ENCODE measurements at regions not wholly inside any gene's neighbourhood (a gene's known extent, or its start where the extent isn't known, plus 50 kb on each side); places are given as distances from the start of the nearest gene placed in this dataset.
A peak's percentile ranks its signal among the peaks of the same experiment; 100 is the strongest.

DNA sequence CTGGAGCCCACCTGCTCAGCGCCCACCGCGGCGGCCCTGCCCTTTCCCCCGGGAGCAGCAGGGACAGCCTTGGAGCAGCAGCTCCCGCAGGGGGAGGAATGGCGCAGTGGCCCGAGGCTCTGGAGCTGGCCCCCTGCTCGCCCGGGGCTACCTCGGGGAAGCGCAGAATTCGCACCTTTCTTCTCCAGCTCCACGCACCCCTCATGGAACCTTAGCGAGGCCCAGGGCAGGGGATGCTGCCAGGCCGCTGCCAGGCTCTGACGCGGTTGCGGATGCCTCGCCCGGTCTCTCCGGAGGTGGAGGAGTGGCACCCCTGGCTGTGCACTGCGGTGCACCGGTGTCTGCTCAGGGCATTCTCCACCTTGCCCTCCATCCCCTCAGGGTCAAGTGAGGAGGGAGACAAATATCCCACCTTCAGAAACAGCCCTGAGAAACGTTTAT is 84.9 kb upstream of the MKI67 start:
- Histone ChIP-seq H3K79me2 (ENCODE audit: low read length) (no peaks in the 10 kb centered on the region), H3K4me2 (ENCODE audit: low read length) (peak overlapping the region; percentile 73; the same call in 1 of the 2 replicates), H3K9me2 (replicated peaks; ENCODE audit: low read length) (no peaks in the 10 kb centered on the region), H3K36me3 (ENCODE audit: low read depth, low read length) (no peaks in the 10 kb centered on the region), H3K4me3 (ENCODE audit: low read length) (no peak overlapping the region), H3K27me3 (ENCODE audit: low read length) (peaks cover 21% of the 10 kb centered on the region), H3K4me1 (ENCODE audit: insufficient read depth, low read length) (no peaks in the 10 kb centered on the region), H2AFZ (ENCODE audit: low read length) (peak overlapping the region; percentile 84; the same call in 1 of the 2 replicates), H3K27ac (ENCODE audit: low read length) (no peak overlapping the region), H3K9ac (ENCODE audit: low read length) (no peak overlapping the region), H3K9me3 (ENCODE audit: low read length) (no peaks in the 10 kb centered on the region), H3F3A (ENCODE audit: low read length, unreplicated experiment) (no peaks in the 10 kb centered on the region), H4K20me1 (ENCODE audit: low read length) (no peaks in the 10 kb centered on the region)
- intact Hi-C loops (cut with micrococcal nuclease): no loop called here
- ChIA-PET POLR2A (ENCODE audit: unreplicated experiment) (no interaction called here), CTCF (no interaction called here)
- no TSS peak for BruUV-seq (replicated peaks)
- ATAC-seq (no peak), DNase-seq (no peak)
- no peak for TF ChIP-seq EZH2 (IDR thresholded peaks at IDR 0.05; ENCODE audit: low read length, unreplicated experiment)
- no peak for TF ChIP-seq EZH2phosphoT487 (IDR thresholded peaks at IDR 0.05; ENCODE audit: borderline replicate concordance, low read length)
- TF ChIP-seq, protein P1, sequence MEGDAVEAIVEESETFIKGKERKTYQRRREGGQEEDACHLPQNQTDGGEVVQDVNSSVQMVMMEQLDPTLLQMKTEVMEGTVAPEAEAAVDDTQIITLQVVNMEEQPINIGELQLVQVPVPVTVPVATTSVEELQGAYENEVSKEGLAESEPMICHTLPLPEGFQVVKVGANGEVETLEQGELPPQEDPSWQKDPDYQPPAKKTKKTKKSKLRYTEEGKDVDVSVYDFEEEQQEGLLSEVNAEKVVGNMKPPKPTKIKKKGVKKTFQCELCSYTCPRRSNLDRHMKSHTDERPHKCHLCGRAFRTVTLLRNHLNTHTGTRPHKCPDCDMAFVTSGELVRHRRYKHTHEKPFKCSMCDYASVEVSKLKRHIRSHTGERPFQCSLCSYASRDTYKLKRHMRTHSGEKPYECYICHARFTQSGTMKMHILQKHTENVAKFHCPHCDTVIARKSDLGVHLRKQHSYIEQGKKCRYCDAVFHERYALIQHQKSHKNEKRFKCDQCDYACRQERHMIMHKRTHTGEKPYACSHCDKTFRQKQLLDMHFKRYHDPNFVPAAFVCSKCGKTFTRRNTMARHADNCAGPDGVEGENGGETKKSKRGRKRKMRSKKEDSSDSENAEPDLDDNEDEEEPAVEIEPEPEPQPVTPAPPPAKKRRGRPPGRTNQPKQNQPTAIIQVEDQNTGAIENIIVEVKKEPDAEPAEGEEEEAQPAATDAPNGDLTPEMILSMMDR (conservative IDR thresholded peaks at IDR 0.05; ENCODE audit: low read depth, low read length): no peak

DNA sequence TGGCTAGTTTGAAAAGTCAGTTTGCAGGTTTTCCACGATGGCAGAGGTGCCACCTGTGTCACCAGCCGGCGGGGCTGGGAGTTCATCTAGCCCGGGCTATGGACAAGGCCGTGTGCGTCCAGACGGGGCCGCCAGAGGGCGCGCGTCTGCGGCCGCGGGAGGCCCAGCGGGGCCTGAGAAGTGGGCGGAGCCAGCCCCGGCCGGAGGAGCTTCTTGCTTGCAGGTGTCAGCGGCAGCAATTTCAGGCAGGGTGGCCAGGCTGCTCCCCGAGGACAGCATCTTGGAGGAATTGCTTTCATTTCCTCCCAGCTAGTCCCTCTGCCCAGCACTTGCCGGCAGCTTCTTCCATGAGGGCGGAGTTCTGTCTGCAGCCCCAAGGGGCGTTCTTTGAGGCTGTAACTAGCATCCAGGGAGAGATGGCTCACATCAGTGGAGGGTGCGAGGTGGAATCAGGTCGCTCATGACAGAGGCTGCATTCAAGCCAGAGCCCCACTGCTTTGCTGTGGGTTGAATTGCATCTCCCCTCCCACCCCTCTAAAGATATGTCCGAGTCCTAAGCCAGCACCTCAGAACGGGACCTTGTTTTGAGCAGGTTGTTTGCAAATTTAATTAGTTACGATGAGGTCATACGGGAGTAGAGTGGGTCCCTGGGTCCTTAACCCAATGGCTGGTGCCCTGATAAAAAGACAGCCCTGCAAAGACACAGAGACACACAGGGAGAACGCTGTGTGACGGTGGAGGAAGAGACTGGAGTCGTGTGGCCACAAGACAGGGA is 85.9 kb upstream of the MKI67 start:
- Histone ChIP-seq H3K4me3 (ENCODE audit: low read length) (no peak overlapping the region), H3K27me3 (ENCODE audit: low read length) (peaks cover 30% of the 10 kb centered on the region), H3K27ac (ENCODE audit: low read length) (no peak overlapping the region), H3K9me3 (ENCODE audit: low read length) (no peaks in the 10 kb centered on the region), H2AFZ (ENCODE audit: low read length) (no peak overlapping the region), H3K4me1 (ENCODE audit: insufficient read depth, low read length) (no peaks in the 10 kb centered on the region), H4K20me1 (ENCODE audit: low read length) (no peaks in the 10 kb centered on the region), H3K36me3 (ENCODE audit: low read depth, low read length) (no peaks in the 10 kb centered on the region), H3K9ac (ENCODE audit: low read length) (no peak overlapping the region), H3K79me2 (ENCODE audit: low read length) (no peaks in the 10 kb centered on the region), H3K9me2 (replicated peaks; ENCODE audit: low read length) (no peaks in the 10 kb centered on the region), H3F3A (ENCODE audit: low read length, unreplicated experiment) (no peaks in the 10 kb centered on the region), H3K4me2 (ENCODE audit: low read length) (peak overlapping the region; percentile 45)
- POLR2A ChIA-PET (ENCODE audit: unreplicated experiment): no interaction called here
- TF ChIP-seq EZH2 (IDR thresholded peaks at IDR 0.05; ENCODE audit: low read length, unreplicated experiment) (no peak), EZH2phosphoT487 (IDR thresholded peaks at IDR 0.05; ENCODE audit: borderline replicate concordance, low read length) (no peak)
- TF ChIP-seq, protein P1 (conservative IDR thresholded peaks at IDR 0.05; ENCODE audit: low read depth, low read length): peak; percentile 83
- peak; percentile 85 for ATAC-seq
- intact Hi-C loops (cut with micrococcal nuclease): no loop called here
- peak; percentile 83 for DNase-seq
- no TSS peak for BruUV-seq (replicated peaks)
- CTCF ChIA-PET: interaction anchor here (0.6 kb wide), 1 partner anchor 20 kb away, joined by 4 read pairs; no protein-coding TSS in a partner anchor

DNA sequence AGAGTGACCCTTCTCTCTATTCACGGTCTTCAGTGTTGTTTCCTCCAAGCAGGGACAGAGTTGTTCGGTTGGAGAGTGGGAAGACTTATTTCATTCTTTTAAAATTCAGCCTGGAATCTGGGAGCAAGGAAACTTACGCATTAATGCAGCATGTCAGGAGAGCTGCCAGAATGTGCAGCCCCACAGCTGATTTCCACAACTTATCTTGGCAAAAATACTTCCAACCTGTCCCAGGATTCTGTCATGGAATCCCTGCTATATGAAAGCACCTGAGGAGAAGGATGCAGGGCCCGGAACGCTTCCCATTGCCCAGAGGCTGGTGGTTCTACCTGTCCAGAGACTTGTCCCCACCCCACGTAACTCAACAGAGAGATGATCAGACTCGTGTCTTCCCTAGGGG is 86.9 kb upstream of the MKI67 start:
- H3K27me3 ChIP-seq (ENCODE audit: low read length): peaks cover 39% of the 10 kb centered on the region
- TF ChIP-seq, protein P1 (conservative IDR thresholded peaks at IDR 0.05; ENCODE audit: low read depth, low read length): no peak
- TF ChIP-seq EZH2phosphoT487 (IDR thresholded peaks at IDR 0.05; ENCODE audit: borderline replicate concordance, low read length) (no peak), EZH2 (IDR thresholded peaks at IDR 0.05; ENCODE audit: low read length, unreplicated experiment) (no peak)
- H3K4me1 ChIP-seq (ENCODE audit: insufficient read depth, low read length): no peaks in the 10 kb centered on the region
- H3K79me2 ChIP-seq (ENCODE audit: low read length): no peaks in the 10 kb centered on the region
- H3K9ac ChIP-seq (ENCODE audit: low read length): no peak overlapping the region
- no peaks in the 10 kb centered on the region for H4K20me1 ChIP-seq (ENCODE audit: low read length)
- ChIA-PET CTCF (no interaction called here), POLR2A (ENCODE audit: unreplicated experiment) (no interaction called here)
- no peaks in the 10 kb centered on the region for H3F3A ChIP-seq (ENCODE audit: low read length, unreplicated experiment)
- H3K9me2 ChIP-seq (replicated peaks; ENCODE audit: low read length): no peaks in the 10 kb centered on the region
- DNase-seq: no peak
- no peak overlapping the region for H3K4me2 ChIP-seq (ENCODE audit: low read length)
- ATAC-seq: no peak
- H3K4me3 ChIP-seq (ENCODE audit: low read length): no peak overlapping the region
- no peaks in the 10 kb centered on the region for H3K36me3 ChIP-seq (ENCODE audit: low read depth, low read length)
- no TSS peak for BruUV-seq (replicated peaks)
- no peak overlapping the region for H2AFZ ChIP-seq (ENCODE audit: low read length)
- intact Hi-C loops (cut with micrococcal nuclease): no loop called here
- no peak overlapping the region for H3K27ac ChIP-seq (ENCODE audit: low read length)
- H3K9me3 ChIP-seq (ENCODE audit: low read length): no peaks in the 10 kb centered on the region

Data from PC-3 (cell line).